ENCODE measurements at regions not wholly inside any gene's neighbourhood (a gene's known extent, or its start where the extent isn't known, plus 50 kb on each side); places are given as distances from the start of the nearest gene placed in this dataset.

GRCh38 chr20:4332121-4332860 lies 83.2 kb upstream of the ADRA1D start:
- TF ChIP-seq CTCF (IDR thresholded peaks at IDR 0.05) (no peak), POLR2A (IDR thresholded peaks at IDR 0.05) (no peak)
